Thoracic aorta (tissue), 2 donors: ENCODE measurements at regions not wholly inside any gene's neighbourhood (a gene's known extent, or its start where the extent isn't known, plus 50 kb on each side); places are given as distances from the start of the nearest gene placed in this dataset.
A peak's percentile ranks its signal among the peaks of the same experiment; 100 is the strongest.

Source experiments
- ATAC-seq: fragments of 150-250 bp; one replicate; pipeline ENCODE4 v1.8.0; 2017; ENCODE audit warnings: low read depth; ENCODE audit not compliant: insufficient number of reproducible peaks, low FRiP score
- DNase-seq: peaks from one replicate; pipeline ENCODE4 v3.0.0-alpha.2; 2020; ENCODE audit warnings: low spot score
- H3K27ac ChIP-seq, 2 donors: fragments of 200-600 bp; sonication (generic); 1 replicate in 1 of 2; 2 replicates in 1 of 2; pipeline ENCODE4 v1.5.1; 2016; ENCODE audit warnings: mild to moderate bottlenecking in 2 of 2, moderate library complexity in 2 of 2
- H3K27me3 ChIP-seq: fragments of 200-600 bp; sonication (generic); replicated peaks from 2 replicates; pipeline ENCODE4 v1.6.0; 2016; ENCODE audit warnings: mild to moderate bottlenecking; ENCODE audit not compliant: insufficient read depth
- H3K36me3 ChIP-seq: fragments of 200-600 bp; sonication (generic); one replicate; pipeline ENCODE4 v1.5.1; 2016
- H3K4me1 ChIP-seq, 2 donors: fragments of 200-600 bp; sonication (generic); 1 replicate in 1 of 2; 2 replicates in 1 of 2; pipeline versions ENCODE4 v1.5.1 to v1.6.0; 2016; ENCODE audit warnings: low read depth in 2 of 2, mild to moderate bottlenecking in 1 of 2; ENCODE audit not compliant: control insufficient read depth in 1 of 2
- H3K4me3 ChIP-seq: fragments of 200-600 bp; sonication (generic); 2 replicates; pipeline ENCODE4 v1.5.1; 2016; ENCODE audit warnings: mild to moderate bottlenecking
- H3K9me3 ChIP-seq: fragments of 200-600 bp; sonication (generic); 2 replicates; pipeline ENCODE4 v1.5.1; 2016
- TF ChIP-seq, protein P1 (sequence below): fragments of 200-600 bp; sonication (generic); IDR thresholded peaks from one replicate; pipeline ENCODE4 v1.5.1; 2019; ENCODE audit warnings: antibody characterized with exemption

DNA sequence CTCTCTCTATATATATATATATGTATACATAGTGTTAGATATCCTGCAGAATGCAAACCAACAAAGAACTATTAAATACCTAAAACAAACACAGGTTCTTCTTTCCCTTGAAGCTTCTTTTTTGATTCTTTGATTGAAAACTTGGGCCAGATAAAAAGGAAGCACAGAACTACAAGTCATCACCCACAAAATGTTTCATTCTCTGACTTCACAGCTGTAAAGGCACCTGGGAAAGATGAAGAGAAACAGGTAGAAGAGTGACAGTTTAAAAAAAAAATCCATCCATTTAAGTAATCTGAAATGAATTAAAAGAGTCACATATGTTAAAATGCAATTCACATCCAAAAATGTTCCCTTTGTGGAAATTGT lies 90.7 kb upstream of the FNDC3A start:
- no peak for DNase-seq
- no peak for ATAC-seq
- H3K4me1 ChIP-seq = peaks cover 11 to 16% of the 10 kb centered on the region in 2 donors
- H3K4me3 ChIP-seq = peak overlapping the region; percentile 52
- no peaks in the 10 kb centered on the region for H3K9me3 ChIP-seq
- H3K27ac ChIP-seq = peak overlapping the region in 1 of 2 donors; percentile 83
- TF ChIP-seq, protein P1, sequence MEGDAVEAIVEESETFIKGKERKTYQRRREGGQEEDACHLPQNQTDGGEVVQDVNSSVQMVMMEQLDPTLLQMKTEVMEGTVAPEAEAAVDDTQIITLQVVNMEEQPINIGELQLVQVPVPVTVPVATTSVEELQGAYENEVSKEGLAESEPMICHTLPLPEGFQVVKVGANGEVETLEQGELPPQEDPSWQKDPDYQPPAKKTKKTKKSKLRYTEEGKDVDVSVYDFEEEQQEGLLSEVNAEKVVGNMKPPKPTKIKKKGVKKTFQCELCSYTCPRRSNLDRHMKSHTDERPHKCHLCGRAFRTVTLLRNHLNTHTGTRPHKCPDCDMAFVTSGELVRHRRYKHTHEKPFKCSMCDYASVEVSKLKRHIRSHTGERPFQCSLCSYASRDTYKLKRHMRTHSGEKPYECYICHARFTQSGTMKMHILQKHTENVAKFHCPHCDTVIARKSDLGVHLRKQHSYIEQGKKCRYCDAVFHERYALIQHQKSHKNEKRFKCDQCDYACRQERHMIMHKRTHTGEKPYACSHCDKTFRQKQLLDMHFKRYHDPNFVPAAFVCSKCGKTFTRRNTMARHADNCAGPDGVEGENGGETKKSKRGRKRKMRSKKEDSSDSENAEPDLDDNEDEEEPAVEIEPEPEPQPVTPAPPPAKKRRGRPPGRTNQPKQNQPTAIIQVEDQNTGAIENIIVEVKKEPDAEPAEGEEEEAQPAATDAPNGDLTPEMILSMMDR = no peak
- no peaks in the 10 kb centered on the region for H3K36me3 ChIP-seq
- no peaks in the 10 kb centered on the region for H3K27me3 ChIP-seq

DNA sequence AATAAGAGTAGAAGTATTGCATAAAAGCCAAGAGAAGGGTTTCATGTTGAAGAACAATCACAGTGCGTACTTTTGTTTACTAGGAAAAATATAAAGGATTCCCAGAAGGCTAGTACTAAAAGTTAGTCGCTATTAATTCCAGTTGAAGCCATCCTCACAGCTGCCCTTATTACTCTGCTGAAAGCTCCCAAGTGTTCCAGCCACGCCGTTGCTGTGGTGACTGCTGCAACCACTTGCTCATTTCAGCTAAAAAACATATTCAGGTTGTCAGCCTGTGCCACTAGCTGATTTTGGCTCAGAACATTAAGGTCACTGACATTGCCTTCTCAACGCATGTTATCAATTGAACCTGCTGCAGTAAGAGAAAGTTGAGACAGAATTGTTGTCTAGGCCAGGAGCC lies 87.1 kb upstream of the FNDC3A start:
- Histone ChIP-seq H3K27me3 (no peaks in the 10 kb centered on the region), H3K9me3 (no peaks in the 10 kb centered on the region), H3K4me1 (peaks cover 14 to 31% of the 10 kb centered on the region in 2 donors), H3K27ac (no peak overlapping the region), H3K4me3 (no peak overlapping the region), H3K36me3 (no peaks in the 10 kb centered on the region)
- ATAC-seq (no peak), DNase-seq (no peak)
- TF ChIP-seq, protein P1 = no peak

DNA sequence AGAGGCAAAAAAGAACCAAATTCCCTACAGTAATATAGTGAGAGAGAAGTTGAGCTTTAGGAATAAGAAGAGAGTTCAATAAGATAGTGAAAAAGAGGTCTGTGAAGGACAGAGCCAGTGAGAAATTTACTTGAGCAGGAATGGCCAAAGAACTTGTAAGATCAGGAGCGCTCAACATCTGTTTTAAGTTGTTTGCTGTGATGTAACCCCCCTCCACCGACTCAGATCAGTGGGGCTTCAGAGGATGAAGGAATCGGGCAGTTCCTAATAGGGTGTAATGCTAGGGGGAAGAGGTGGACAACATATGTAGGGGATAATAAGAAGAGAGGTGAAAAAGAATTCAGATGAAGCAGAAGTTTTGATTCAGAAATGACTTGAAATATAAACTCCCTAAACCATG lies 85.3 kb upstream of the FNDC3A start:
- H3K4me1 ChIP-seq = peaks cover 3 to 17% of the 10 kb centered on the region in 2 donors
- TF ChIP-seq, protein P1 = no peak
- H3K9me3 ChIP-seq = no peaks in the 10 kb centered on the region
- H3K27me3 ChIP-seq = no peaks in the 10 kb centered on the region
- no peak overlapping the region for H3K4me3 ChIP-seq
- no peaks in the 10 kb centered on the region for H3K36me3 ChIP-seq
- ATAC-seq = no peak
- no peak overlapping the region for H3K27ac ChIP-seq
- DNase-seq = no peak

DNA sequence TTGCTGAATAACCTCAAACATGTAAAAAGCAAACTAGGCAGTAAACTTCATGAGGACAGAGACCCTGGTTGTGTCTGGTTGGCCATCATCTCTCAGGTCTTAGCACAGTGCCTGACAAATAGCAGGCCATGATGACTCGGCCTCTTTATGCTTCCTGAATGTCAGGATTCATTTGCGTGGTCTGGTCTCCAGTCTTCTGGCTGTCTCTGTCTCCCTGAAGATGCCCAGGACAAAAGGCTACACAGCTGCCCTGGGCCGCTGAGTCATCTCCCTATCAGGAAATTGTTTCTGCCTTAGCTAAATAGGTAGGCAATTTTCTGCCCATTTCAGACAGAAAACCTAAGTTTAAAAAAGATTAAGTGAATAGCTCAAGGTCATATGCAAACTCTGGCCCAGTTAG lies 84.1 kb upstream of the FNDC3A start:
- no peaks in the 10 kb centered on the region for H3K36me3 ChIP-seq
- no peak overlapping the region for H3K4me3 ChIP-seq
- no peaks in the 10 kb centered on the region for H3K9me3 ChIP-seq
- TF ChIP-seq, protein P1 = no peak
- no peak for ATAC-seq
- H3K4me1 ChIP-seq = peaks cover 3 to 17% of the 10 kb centered on the region in 2 donors
- H3K27ac ChIP-seq = peak overlapping the region; percentile 48 to 62
- DNase-seq = no peak
- H3K27me3 ChIP-seq = no peaks in the 10 kb centered on the region

DNA sequence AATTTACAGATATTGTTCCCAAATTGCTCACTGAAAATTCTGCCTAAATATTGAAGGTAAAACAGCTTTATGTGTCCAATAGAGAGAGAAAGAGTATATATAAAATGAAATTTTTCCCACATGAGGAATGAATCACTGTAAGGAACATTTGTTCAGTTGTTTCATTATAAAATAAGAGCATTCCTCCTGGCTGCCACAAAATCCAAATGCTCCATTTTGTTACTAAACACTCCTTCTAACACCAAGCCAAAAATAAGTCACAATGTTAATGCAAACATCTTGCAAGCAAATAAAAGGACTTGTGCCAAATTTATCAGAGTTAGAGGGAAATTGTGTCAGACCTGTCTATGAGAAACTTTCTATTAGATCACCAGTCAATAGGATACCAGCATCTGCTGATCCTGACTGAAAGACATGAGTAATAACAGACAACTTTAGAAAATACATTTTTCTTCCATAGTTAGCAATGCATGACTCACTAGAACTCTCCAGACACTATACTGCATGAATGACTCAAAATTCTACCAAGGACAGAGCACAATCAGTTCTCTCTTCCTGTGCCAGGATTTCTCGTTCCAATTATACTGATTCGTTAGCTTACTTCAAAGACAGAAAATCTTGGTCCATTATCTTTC lies 83.5 kb upstream of the FNDC3A start:
- no peak for DNase-seq
- peak; percentile 97 for ATAC-seq
- Histone ChIP-seq H3K4me3 (no peak overlapping the region), H3K9me3 (no peaks in the 10 kb centered on the region), H3K27me3 (no peaks in the 10 kb centered on the region), H3K4me1 (peaks cover 3 to 17% of the 10 kb centered on the region in 2 donors), H3K36me3 (no peaks in the 10 kb centered on the region), H3K27ac (peak overlapping the region; percentile 48 to 62)
- TF ChIP-seq, protein P1 = no peak
